ENCODE measurements at regions not wholly inside any gene's neighbourhood (a gene's known extent, or its start where the extent isn't known, plus 50 kb on each side); places are given as distances from the start of the nearest gene placed in this dataset.

DNA sequence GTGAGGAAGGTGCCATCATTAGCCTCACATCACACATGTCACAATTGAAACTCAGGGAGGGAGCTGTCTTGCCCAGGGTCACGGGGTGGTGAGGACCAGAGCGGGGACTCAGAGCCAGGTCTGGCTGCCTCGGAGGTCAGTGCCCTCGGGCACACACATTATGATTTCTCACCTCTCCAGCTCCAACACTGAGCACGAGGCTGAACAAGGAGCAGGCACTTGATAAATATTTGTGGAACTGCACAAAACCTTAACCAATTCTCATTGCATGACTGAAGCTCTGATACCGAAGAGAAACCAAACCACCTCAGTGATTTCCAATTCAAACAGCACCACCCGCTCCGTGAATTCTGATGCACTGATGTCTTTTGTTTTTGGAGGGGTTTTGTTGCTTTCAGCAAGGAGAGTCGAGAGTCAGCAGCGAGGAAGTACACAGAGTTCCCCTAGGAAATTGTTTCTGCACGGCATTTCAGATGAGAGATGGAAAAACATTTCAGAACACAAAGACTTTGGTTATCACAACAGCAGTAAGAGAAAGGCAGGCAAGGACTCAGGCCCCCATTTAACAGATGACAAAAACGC lies 55.3 kb upstream of the ZMIZ1 start:
- no peak for DNase-seq (ENCODE audit: extremely low read depth, low read depth)

GRCh38 chr10:79014796-79015195 lies 54.0 kb upstream of the ZMIZ1 start:
- no peak for DNase-seq (ENCODE audit: extremely low read depth, low read depth)

DNA sequence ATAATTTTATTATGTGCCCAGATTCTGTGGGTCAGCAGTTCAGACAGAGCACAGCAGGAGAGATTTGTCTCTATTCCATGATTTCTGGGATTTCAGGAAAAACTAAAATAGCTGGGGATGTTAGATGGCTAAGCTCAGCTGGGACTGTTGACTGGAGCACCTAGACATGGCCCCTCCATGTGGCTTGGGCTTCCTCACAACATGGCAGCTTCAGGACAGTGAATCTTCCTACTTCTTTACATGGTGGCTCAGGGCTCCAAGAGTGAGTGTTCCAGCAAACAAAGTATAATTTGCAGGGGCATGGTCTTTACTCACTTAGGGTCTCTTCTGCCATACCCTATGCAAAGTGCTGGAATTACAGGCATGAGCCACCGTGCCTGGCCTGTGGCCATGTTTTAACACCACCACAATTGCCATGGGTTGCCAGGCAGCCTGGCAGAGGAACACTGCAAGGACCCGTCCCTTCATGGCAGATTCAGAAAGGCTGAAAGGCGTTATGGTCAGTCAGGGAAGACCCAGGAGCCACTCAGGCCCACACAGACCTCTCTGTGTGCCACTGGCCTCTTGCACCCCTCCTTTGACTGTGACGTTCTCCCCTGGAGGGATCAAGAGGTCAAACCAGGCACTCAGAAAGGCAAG lies 50.8 kb upstream of the ZMIZ1 start:
- DNase-seq (ENCODE audit: extremely low read depth, low read depth): no peak

GRCh38 chr10:79018521-79019011 lies 50.2 kb upstream of the ZMIZ1 start:
- no peak for DNase-seq (ENCODE audit: extremely low read depth, low read depth)

Small RNAs in the stretch of these regions (small RNA-seq; reads per million reads assigned to genes)
- 0 reads per million in 2 experiments for gene RF00056
